ENCODE measurements at regions not wholly inside any gene's neighbourhood (a gene's known extent, or its start where the extent isn't known, plus 50 kb on each side); places are given as distances from the start of the nearest gene placed in this dataset.

- TF ChIP-seq CTCF (IDR thresholded peaks at IDR 0.05): no peak
- no peak for TF ChIP-seq POLR2A (IDR thresholded peaks at IDR 0.05)
Measured at GRCh38 chr13:86900906-86901305, 770.3 kb upstream of the SLITRK5 start.
